OCI-LY7 (cell line): ENCODE measurements at regions not wholly inside any gene's neighbourhood (a gene's known extent, or its start where the extent isn't known, plus 50 kb on each side); places are given as distances from the start of the nearest gene placed in this dataset.

Source experiments
- BruUV-seq: library from RNA; stranded (reverse); fragments of 400-500 nt; replicated peaks from 2 replicates; lab custom pipeline; 2021; lab: Mats Ljungman, UMichigan
- CTCF ChIA-PET: fragments of 300-600 bp; sonication (Branson Sonifier 250); formaldehyde crosslinking; loops from one replicate; lab custom pipeline; 2022; ENCODE audit warnings: antibody characterized with exemption; ENCODE audit not compliant: unreplicated experiment; lab: Charles Lee
- POLR2A ChIA-PET: fragments of 300-600 bp; sonication (Branson Sonifier 250); formaldehyde crosslinking; loops from one replicate; lab custom pipeline; 2022; ENCODE audit warnings: antibody characterized with exemption; lab: Charles Lee
- DNase-seq: peaks from one replicate; pipeline ENCODE4 v3.0.0-alpha.2; 2015; ENCODE audit warnings: low spot score
- H2AFZ ChIP-seq: fragments of 200-600 bp; sonication (generic), shearing (Covaris generic); 2 replicates; pipeline ENCODE4 v1.6.1; 2014; ENCODE audit warnings: mild to moderate bottlenecking, antibody characterized with exemption, low read length, moderate library complexity
- H3K27ac ChIP-seq: fragments of 200-600 bp; sonication (generic); 2 replicates; pipeline ENCODE4 v1.5.1; 2014; ENCODE audit warnings: mixed run types, low read depth, mild to moderate bottlenecking, moderate library complexity, low read length, inconsistent platforms; ENCODE audit not compliant: poor library complexity, severe bottlenecking
- H3K36me3 ChIP-seq: fragments of 200-600 bp; sonication (generic); 2 replicates; pipeline ENCODE4 v1.6.1; 2014; ENCODE audit warnings: mild to moderate bottlenecking, antibody characterized with exemption, low read length, moderate library complexity, mixed read lengths; ENCODE audit not compliant: insufficient read depth
- H3K4me1 ChIP-seq: fragments of 200-600 bp; sonication (generic); 2 replicates; pipeline ENCODE4 v1.5.1; 2014; ENCODE audit warnings: mild to moderate bottlenecking, low read length; ENCODE audit not compliant: insufficient read depth, poor library complexity, severe bottlenecking
- H3K4me2 ChIP-seq: fragments of 200-600 bp; sonication (generic); 2 replicates; pipeline ENCODE4 v1.6.1; 2014; ENCODE audit warnings: mild to moderate bottlenecking, low read length
- H3K4me3 ChIP-seq: fragments of 200-600 bp; sonication (generic); 2 replicates; pipeline ENCODE4 v1.5.1; 2014; ENCODE audit warnings: mild to moderate bottlenecking, low read depth, low read length; ENCODE audit not compliant: poor library complexity, severe bottlenecking
- H3K79me2 ChIP-seq: fragments of 200-600 bp; sonication (generic); 2 replicates; pipeline ENCODE4 v1.6.1; 2016; ENCODE audit warnings: low read depth, mild to moderate bottlenecking, low read length, moderate library complexity, mixed read lengths; ENCODE audit not compliant: insufficient read depth
- H3K9me2 ChIP-seq: fragments of 200-600 bp; sonication (generic); 2 replicates; pipeline ENCODE4 v1.6.1; 2016; ENCODE audit warnings: mild to moderate bottlenecking, low read length, mixed read lengths; ENCODE audit not compliant: insufficient read depth
- H3K9me3 ChIP-seq: fragments of 200-600 bp; sonication (generic); 2 replicates; pipeline ENCODE4 v1.6.1; 2014; ENCODE audit warnings: mild to moderate bottlenecking, mixed run types, low read length, mixed read lengths
- H4K20me1 ChIP-seq: fragments of 200-600 bp; sonication (generic); 2 replicates; pipeline ENCODE4 v1.6.1; 2014; ENCODE audit warnings: mild to moderate bottlenecking, antibody characterized with exemption, low read length, moderate library complexity, mixed read lengths; ENCODE audit not compliant: insufficient read depth
- EZH2phosphoT487 ChIP-seq: fragments of 200-600 bp; sonication (generic); IDR thresholded peaks from 2 replicates; pipeline ENCODE4 v1.6.1; 2018; ENCODE audit warnings: low read depth, borderline replicate concordance, mild to moderate bottlenecking, mixed run types, antibody characterized with exemption, low read length, moderate library complexity, mixed read lengths
- intact Hi-C: fragments of 100-400 bp; cut with micrococcal nuclease; formaldehyde crosslinking; loops from one replicate; pipeline ENCODE4 v1.10.0; 2022; ENCODE audit not compliant: unreplicated experiment
- TF ChIP-seq, protein P1 (sequence below): fragments of 200-600 bp; sonication (generic); conservative IDR thresholded peaks from 2 replicates; pipeline ENCODE4 v1.5.1; 2014; ENCODE audit warnings: mild to moderate bottlenecking, antibody characterized with exemption, low read length, moderate library complexity, mixed read lengths

DNA sequence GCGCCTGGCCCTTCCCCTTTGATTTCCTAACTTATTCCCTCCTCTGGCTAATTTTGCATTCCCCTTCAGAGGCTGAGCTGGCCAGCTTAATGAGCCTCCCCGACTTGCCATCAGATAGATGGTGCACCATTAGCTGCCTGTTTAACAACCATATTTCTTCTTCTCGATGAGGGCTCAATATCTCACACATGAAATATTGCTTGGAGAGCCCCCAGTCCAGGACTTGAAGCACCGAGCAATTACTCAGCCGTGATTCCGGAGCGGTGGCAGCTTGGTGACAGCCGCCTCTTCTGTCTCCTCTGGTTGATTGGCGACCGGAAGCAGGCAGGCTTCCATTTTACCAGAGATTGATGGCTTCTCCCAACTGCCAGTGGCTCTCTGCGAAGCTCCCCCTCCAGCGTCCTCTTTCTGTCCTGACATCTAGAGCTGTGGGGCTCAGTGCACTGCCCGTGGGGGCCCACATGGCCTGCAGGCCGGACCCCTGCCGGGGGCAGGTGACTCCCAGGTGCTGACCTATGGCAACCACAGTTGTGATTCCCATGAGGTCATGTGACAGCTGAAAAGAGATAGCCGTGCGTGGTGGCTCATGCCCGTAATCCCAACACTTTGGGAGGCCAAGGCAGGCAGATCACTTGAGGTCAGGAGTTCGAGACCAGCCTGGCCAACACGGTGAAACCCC is 133.7 kb upstream of the SEC14L1 start:
- Histone ChIP-seq H3K4me1 (peaks cover 22% of the 10 kb centered on the region), H3K9me2 (no peaks in the 10 kb centered on the region), H4K20me1 (no peaks in the 10 kb centered on the region), H3K79me2 (no peaks in the 10 kb centered on the region), H3K27ac (no peak overlapping the region), H3K9me3 (peaks cover 19% of the 10 kb centered on the region), H2AFZ (no peak overlapping the region; the same call in 1 of the 2 replicates), H3K4me2 (peak overlapping the region; percentile 7; the same call in 1 of the 2 replicates), H3K36me3 (no peaks in the 10 kb centered on the region), H3K4me3 (no peak overlapping the region)
- intact Hi-C loops: no loop called here
- ChIA-PET CTCF (interaction anchor here (0.6 kb wide), 1 partner anchor 514 kb away, joined by 3 read pairs; no protein-coding TSS in a partner anchor), POLR2A (interaction anchor here (0.6 kb wide), 1 partner anchor 14 kb away, joined by 4 read pairs; no protein-coding TSS in a partner anchor)
- TF ChIP-seq, protein P1, sequence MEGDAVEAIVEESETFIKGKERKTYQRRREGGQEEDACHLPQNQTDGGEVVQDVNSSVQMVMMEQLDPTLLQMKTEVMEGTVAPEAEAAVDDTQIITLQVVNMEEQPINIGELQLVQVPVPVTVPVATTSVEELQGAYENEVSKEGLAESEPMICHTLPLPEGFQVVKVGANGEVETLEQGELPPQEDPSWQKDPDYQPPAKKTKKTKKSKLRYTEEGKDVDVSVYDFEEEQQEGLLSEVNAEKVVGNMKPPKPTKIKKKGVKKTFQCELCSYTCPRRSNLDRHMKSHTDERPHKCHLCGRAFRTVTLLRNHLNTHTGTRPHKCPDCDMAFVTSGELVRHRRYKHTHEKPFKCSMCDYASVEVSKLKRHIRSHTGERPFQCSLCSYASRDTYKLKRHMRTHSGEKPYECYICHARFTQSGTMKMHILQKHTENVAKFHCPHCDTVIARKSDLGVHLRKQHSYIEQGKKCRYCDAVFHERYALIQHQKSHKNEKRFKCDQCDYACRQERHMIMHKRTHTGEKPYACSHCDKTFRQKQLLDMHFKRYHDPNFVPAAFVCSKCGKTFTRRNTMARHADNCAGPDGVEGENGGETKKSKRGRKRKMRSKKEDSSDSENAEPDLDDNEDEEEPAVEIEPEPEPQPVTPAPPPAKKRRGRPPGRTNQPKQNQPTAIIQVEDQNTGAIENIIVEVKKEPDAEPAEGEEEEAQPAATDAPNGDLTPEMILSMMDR: no peak
- TF ChIP-seq EZH2phosphoT487: no peak
- no TSS peak for BruUV-seq
- DNase-seq: no peak

GRCh38 chr17:77009877-77010276 is 130.9 kb upstream of the SEC14L1 start:
- CTCF ChIA-PET: no interaction called here

More at GRCh38 chr17:77009877-77010276, 130.9 kb upstream of the SEC14L1 start:
- no peak for DNase-seq
- intact Hi-C loops: loop anchor here (2.0 to 5.0 kb wide), 3 partner anchors 53 to 193 kb away; no protein-coding TSS in a partner anchor
- H3K27ac ChIP-seq: no peak overlapping the region
- TF ChIP-seq EZH2phosphoT487: no peak
- TF ChIP-seq, protein P1: no peak
- no peak overlapping the region for H3K4me3 ChIP-seq
- no peaks in the 10 kb centered on the region for H3K9me2 ChIP-seq
- H3K9me3 ChIP-seq: peaks cover 19% of the 10 kb centered on the region
- no peaks in the 10 kb centered on the region for H4K20me1 ChIP-seq
- no peak overlapping the region for H2AFZ ChIP-seq
- no peaks in the 10 kb centered on the region for H3K36me3 ChIP-seq
- H3K4me2 ChIP-seq: no peak overlapping the region
- no TSS peak for BruUV-seq
- H3K4me1 ChIP-seq: peaks cover 22% of the 10 kb centered on the region
- no peaks in the 10 kb centered on the region for H3K79me2 ChIP-seq
- POLR2A ChIA-PET: interaction anchor here (1.9 kb wide), 1 partner anchor 8 kb away, joined by 4 read pairs; no protein-coding TSS in a partner anchor
